ENCODE measurements at regions not wholly inside any gene's neighbourhood (a gene's known extent, or its start where the extent isn't known, plus 50 kb on each side); places are given as distances from the start of the nearest gene placed in this dataset.
"Not testable (repeated sequence)": the region's sequence is repeated elsewhere in the genome, so short reads cannot be mapped to it uniquely, and the experiment has no call there.

DNA sequence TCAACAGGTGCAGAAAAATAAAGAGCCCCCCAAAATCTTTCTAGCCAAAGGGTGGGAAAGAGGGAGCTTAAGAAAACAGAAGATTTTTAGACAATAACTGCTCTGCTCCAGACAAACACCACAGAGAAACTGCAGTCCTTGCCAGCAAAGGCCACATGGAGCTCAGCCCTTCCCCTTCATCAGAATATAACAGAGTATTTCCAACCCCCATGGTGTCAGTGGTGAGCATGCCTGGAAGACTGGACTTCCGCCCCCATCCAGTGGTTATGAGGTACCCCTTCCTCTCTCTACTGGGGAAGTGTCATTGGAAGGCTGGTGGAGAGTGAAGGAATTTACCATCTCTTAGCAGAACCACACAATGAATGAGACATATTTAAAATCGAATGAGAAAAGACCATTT, 1007.3 kb upstream of the CELF2 start:
- no peak for DNase-seq

DNA sequence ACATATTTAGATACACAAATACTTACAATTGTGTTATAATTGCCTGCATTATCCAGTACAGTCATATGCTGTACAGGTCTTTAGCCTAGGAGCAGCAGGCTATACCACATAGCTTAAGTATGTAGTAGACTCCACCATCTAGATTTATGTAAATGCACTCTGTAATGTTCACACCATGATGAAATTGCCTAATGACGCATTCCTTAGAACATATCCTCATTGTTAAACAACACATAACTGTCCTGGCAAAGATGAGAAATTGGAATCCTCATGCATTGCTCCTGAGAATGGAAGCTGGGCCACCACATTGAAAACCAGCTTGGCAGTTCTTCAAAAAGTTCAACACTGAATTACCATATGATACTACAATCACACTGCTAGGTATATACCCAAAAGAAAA, 1002.8 kb upstream of the CELF2 start:
- no peak for DNase-seq

DNA sequence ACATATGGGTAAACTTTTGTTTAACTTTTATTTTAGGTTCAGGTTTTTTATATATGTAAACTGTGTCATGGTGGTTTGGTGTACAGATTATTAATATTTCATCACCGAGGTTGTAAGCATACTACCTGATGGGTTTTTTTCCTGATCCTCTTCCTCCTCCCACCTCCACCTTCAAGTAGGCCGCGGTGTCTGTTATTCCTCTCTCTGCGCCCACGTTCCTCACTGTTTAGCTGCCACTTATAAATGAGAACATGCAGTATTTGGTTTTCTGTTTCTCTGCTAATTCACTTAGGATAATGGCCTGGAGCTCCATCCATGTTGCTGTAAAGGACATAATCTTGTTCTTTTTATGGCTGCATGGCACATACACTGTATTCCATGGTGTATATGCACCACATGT, 1000.0 kb upstream of the CELF2 start:
- no peak for DNase-seq

DNA sequence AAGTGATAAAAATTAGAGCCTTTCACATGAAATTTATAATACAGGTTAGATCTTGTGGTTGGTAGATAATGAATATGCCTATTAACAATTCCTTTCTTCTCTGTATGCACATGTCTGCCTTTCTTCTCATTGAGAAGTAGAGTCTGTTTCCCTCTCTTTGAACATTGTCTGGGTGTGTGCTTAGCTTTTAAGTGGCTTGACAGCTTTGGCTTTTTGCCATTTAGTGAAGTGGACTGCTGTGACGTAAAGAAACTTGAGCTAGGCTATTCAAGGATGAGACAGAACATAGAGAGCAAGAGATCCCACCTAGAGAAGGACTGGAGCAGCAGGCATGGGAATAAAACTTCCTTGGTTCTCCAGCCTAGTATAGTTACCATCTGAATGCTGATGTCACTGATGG, 996.7 kb upstream of the CELF2 start:
- no peak for DNase-seq

- DNase-seq, result no peak
Measured at GRCh38 chr10:10032991-10033390, 984.7 kb upstream of the CELF2 start.

GRCh38 chr10:10038348-10038747, 979.3 kb upstream of the CELF2 start:
- DNase-seq, result no peak

- DNase-seq, result no peak
Measured at GRCh38 chr10:10039595-10039994, 978.1 kb upstream of the CELF2 start.

GRCh38 chr10:10043083-10043482, 974.6 kb upstream of the CELF2 start:
- no peak for DNase-seq

DNA sequence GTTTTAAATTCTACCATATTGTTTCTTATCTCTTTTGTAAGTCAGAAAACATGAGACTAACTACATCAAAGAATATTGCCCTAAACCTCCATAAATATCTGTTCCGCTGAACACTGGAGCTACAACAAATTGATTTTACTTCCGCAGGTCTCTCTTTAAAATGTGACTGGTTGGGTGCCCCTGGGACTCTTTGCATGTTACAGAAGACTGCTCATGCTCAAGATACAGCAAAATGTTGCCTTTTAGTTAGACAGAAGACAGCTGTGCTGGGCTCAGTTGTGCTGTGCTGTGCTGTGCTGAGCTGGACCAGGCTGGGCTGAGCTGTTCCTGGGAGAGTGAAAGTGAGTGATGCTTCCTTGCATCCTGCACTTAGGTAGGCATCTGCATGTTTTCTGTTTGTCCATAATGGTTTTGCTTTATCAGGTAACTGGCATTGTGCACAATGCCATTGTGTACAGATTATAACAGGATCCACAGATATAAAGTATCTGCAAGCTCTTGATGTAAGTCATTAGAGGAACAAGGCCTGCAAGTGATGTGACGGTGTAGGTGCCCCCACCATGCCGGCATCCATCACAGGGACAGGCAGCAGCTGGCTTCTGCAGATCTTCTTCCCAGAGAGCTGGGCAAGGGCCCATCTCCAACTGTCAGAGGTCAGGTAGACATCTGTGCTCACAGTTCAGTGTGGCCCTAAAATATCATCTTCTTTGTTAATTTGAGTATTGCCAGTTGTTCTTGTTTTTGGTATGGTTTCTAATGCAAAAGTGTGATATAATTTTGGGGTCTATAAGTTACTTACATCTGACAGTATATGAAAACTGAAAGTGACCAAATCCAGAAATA, 972.5 kb upstream of the CELF2 start:
- no peak for DNase-seq

- DNase-seq, result no peak
Measured at GRCh38 chr10:10045765-10046028, 972.0 kb upstream of the CELF2 start.

GRCh38 chr10:10047426-10047825, 970.2 kb upstream of the CELF2 start:
- DNase-seq, result no peak

- no peak for DNase-seq
Measured at GRCh38 chr10:10053051-10053450, 964.6 kb upstream of the CELF2 start.

GRCh38 chr10:10054466-10054865, 963.2 kb upstream of the CELF2 start:
- no peak for DNase-seq

DNA sequence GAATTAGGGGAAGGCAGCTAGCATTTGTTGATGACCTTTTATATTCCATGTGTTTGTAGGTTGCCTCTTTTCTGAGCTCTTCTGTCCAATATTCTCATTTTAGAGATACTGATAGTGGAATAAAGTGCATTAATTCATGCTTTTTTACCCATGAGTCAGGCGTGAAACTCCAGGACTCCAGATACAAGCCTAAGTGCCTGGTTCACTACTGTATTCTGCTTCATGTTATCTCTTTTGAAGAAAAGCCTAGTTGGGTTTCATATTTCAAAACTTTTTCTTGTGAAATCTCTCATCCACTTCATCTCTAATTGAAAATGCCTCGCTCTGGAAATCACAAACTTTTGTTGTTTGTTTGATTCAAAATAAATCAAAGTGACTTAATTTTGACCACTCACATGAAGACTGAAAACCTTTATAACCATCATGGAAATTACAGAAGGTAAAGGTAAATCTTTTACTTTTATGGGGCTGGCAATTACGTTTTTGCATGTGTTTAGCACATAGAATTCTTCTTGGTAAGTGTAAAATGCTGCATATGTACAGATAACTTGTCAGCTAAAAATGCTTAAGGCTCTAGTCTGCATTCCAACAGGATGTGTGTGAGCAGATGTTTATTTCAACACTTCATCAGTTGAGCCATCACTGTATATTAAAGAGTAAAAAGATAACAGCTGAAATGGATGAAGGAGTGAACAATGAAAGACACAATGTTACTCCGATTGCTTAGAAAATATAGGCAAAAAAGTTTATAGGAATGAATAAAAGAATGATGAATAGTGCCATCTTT, 961.8 kb upstream of the CELF2 start:
- DNase-seq, result no peak

DNA sequence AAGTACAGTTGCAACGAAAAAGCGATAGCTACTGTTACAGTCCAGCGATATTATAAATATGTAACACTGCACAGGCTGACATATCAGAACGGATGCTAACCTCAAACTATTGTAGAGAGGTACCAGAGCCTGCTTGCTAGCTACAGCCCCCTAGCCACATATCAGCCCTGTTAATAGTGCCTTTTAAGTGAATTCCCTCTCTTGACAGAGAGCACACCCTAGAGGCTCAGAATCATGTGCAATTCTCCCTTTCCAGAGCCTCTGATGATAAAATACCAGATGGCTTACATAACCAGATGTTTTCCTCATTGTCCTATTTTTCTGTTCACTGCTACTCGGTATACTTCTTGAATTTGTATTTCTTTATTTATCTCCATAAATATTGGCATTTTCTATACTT, 960.7 kb upstream of the CELF2 start:
- no peak for DNase-seq

GRCh38 chr10:10067644-10068043, 950.0 kb upstream of the CELF2 start:
- no peak for DNase-seq

DNA sequence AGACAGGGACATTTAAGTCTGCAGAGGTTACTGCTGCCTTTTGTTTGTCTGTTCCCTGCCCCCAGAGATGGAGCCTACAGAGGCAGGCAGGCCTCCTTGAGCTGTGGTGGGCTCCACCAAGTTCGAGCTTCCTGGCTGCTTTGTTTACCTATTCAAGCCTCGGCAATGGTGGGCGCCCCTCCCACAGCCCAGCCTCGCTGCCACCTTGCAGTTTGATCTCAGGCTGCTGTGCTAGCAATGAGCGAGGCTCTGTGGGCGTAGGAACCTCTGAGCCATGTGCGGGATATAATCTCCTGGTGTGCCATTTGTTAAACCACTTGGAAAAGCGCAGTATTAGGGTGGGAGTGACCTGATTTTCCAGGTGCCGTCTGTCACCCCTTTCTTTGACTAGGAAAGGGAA, 942.8 kb upstream of the CELF2 start:
- not testable (repeated sequence) for DNase-seq

GRCh38 chr10:10078446-10078845, 939.2 kb upstream of the CELF2 start:
- DNase-seq, result no peak

DNA sequence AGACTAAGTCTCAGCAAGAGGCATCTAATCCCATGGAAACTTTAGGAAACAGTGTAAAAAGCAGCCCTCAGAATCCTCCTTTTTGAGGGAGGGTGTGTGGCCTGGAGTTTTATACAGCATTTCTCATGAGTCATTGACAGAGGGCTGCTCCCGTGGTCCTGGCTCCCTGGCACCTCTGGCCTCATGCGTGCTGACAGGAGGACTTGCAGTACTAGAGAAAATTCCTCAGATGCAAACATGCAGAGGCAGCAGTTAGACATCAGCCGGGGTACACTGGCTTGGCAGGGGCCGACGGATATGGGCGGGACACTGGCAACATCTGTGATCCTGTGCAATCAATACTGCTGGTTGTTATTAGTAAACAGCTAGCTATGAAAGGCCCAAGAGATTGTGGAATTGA, 925.1 kb upstream of the CELF2 start:
- DNase-seq, result no peak

DNA sequence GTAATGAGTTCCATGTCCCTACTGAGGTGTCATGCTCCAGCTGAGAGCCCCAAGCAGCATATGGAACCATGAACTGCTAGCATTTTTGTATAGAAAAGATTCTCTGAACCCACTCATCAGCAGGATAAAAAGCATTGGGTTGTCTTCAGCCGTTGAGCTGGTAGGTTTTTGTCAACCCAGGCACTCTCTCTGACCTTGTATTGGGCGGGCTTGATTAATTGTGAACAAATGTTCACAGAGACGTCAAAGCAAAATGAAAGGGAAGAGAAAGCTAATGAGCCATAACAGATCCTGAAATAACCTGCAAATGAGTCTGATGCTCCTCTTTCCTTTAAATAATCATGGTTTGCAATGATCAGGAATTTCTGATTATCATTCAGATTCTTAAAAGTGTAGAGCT, 924.7 kb upstream of the CELF2 start:
- no peak for DNase-seq

GRCh38 chr10:10094691-10095090, 923.0 kb upstream of the CELF2 start:
- DNase-seq, result no peak

DNA sequence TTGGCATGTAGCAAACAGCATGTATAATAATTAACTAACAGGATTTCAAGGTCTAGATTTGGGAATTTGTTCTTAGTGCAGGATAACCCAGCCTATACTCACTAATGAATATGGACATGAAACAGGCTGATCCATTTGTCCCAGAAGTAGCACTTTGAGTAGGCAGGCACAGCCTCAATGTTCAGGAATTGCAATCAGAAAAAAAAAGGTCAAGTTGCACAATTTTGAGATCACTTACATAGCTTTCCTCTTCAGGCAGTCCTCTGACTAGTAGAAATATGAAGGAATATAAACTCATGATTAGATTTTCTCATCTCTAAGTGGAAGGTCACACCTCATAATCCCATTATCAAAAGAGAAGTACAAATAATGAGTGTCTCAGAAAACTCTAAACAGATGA, 921.4 kb upstream of the CELF2 start:
- no peak for DNase-seq

- DNase-seq, result no peak
Measured at GRCh38 chr10:10096898-10097297, 920.8 kb upstream of the CELF2 start.

DNA sequence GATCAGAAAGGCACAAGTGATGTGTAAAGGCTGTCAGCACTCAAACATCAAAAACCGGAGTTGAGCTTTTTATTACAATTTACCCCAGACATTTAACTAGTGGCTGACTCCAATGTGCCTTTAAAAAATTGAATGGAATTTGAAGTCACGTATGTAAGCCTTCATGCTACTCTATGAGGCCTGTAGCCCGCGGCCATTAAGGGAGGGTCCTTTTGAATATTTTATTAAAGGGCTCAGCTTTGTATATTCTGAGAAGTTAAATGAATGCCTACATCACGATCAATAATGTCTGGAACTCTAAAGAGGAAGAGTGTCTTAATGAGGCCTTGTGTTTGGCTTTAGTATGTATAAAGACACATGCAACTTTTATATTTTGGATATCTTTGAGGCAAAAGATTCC, 916.6 kb upstream of the CELF2 start:
- no peak for DNase-seq

Measured in stimulated activated CD4-positive, alpha-beta T cell treated with anti-CD3 and anti-CD28 coated beads, Interleukin-2, amount 100 ng/mL, for 24 hours (primary cell).